ENCODE measurements at regions not wholly inside any gene's neighbourhood (a gene's known extent, or its start where the extent isn't known, plus 50 kb on each side); places are given as distances from the start of the nearest gene placed in this dataset.

GRCh38 chr2:128635361-128635900, 316.8 kb upstream of the HS6ST1 start:
- no peak for TF ChIP-seq CTCF (conservative IDR thresholded peaks at IDR 0.05)
- no peak overlapping the region for H3K27ac ChIP-seq

- TF ChIP-seq CTCF (conservative IDR thresholded peaks at IDR 0.05): no peak
- no peak overlapping the region for H3K27ac ChIP-seq
These were observed 318.1 kb upstream of the HS6ST1 start for GRCh38 chr2:128636802-128637147.

- no peak for TF ChIP-seq CTCF (conservative IDR thresholded peaks at IDR 0.05)
- H3K27ac ChIP-seq: no peak overlapping the region
These were observed 318.9 kb upstream of the HS6ST1 start for GRCh38 chr2:128637481-128638155.

- no peak overlapping the region for H3K27ac ChIP-seq
- no peak for TF ChIP-seq CTCF (conservative IDR thresholded peaks at IDR 0.05)
These were observed 319.9 kb upstream of the HS6ST1 start for GRCh38 chr2:128638341-128639119.

GRCh38 chr2:128639120-128639477, 320.4 kb upstream of the HS6ST1 start:
- TF ChIP-seq CTCF (conservative IDR thresholded peaks at IDR 0.05): no peak
- H3K27ac ChIP-seq: no peak overlapping the region

GRCh38 chr2:128639693-128640092, 321.0 kb upstream of the HS6ST1 start:
- no peak for TF ChIP-seq CTCF (conservative IDR thresholded peaks at IDR 0.05)
- H3K27ac ChIP-seq: no peak overlapping the region

- H3K27ac ChIP-seq: no peak overlapping the region
- TF ChIP-seq CTCF (conservative IDR thresholded peaks at IDR 0.05): no peak
These were observed 321.6 kb upstream of the HS6ST1 start for GRCh38 chr2:128640166-128640844.

All from VCaP (cell line).